HEK293T (cell line): ENCODE measurements at regions not wholly inside any gene's neighbourhood (a gene's known extent, or its start where the extent isn't known, plus 50 kb on each side); places are given as distances from the start of the nearest gene placed in this dataset.

ENCODE experiments used
- ARNT ChIP-seq: fragments of 450-650 bp; IDR thresholded peaks from 2 replicates; pipeline ENCODE4 v1.6.1; 2017; ENCODE audit warnings: mild to moderate bottlenecking
- BHLHE40 ChIP-seq: fragments of 450-650 bp; IDR thresholded peaks from 2 replicates; pipeline ENCODE4 v1.6.1; 2016; ENCODE audit warnings: mild to moderate bottlenecking, moderate library complexity, borderline replicate concordance

DNA sequence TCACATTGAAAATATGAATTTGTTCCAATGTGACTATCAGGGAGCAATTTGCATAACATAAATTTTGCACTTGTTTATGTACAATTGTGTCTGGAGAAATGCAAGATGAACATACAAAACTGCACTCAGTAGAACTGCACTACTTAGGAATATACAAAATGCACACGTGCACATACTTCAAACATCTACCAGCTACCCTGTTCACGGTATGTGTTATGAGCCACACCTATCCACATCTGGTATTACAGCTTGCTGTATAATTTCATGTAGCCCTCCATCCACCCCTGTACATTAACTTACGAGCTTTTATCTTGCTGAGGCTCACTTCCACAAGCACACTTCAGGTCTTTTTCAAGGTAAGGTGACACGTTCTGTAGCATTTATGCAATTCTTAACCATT, 373.5 kb upstream of the ZEB2 start:
- TF ChIP-seq BHLHE40 (no peak), ARNT (no peak)
